Heart left ventricle (tissue), 16 donors: ENCODE measurements at regions not wholly inside any gene's neighbourhood (a gene's known extent, or its start where the extent isn't known, plus 50 kb on each side); places are given as distances from the start of the nearest gene placed in this dataset.

Source experiments
- ATAC-seq, 4 donors: fragments of 200-7000 bp; cut with Tn5 transposase; one replicate each; pipeline ENCODE4 v1.9.1; 2020 to 2022; ENCODE audit warnings: moderate library complexity in 4 of 4, mild to moderate bottlenecking in 3 of 4, moderate number of reproducible peaks in 1 of 4
- DNase-seq, 5 donors: peaks; one replicate each; pipeline ENCODE4 v3.0.0-alpha.2; 2020
- H3K27ac ChIP-seq, 12 donors: fragments of 200-600 bp; sonication (generic) in 4 of 12; one replicate each; pipeline versions ENCODE4 v1.5.0 to v1.8.0; 2016 to 2022; ENCODE audit warnings: mild to moderate bottlenecking in 2 of 12
- H3K27me3 ChIP-seq, 9 donors: fragments of 200-600 bp; sonication (generic) in 2 of 9; one replicate each; pipeline versions ENCODE4 v1.5.1 to v1.8.0; 2016 to 2022; ENCODE audit warnings: mild to moderate bottlenecking in 3 of 9
- H3K36me3 ChIP-seq, 9 donors: fragments of 200-600 bp; sonication (generic) in 2 of 9; one replicate each; pipeline versions ENCODE4 v1.5.0 to v1.8.0; 2018 to 2022; ENCODE audit warnings: mild to moderate bottlenecking in 2 of 9
- H3K4me1 ChIP-seq, 12 donors: fragments of 200-600 bp; sonication (generic) in 4 of 12; one replicate each; pipeline versions ENCODE4 v1.5.0 to v1.8.0; 2016 to 2022; ENCODE audit warnings: mild to moderate bottlenecking in 3 of 12
- H3K4me3 ChIP-seq, 12 donors: fragments of 200-600 bp; sonication (generic) in 4 of 12; one replicate each; pipeline versions ENCODE4 v1.5.0 to v1.8.0; 2017 to 2022; ENCODE audit warnings: mild to moderate bottlenecking in 9 of 12, moderate library complexity in 4 of 12
- H3K9me3 ChIP-seq, 12 donors: fragments of 200-600 bp; sonication (generic) in 4 of 12; one replicate each; pipeline versions ENCODE4 v1.5.0 to v1.8.0; 2016 to 2022; ENCODE audit warnings: mild to moderate bottlenecking in 1 of 12
- CTCF ChIP-seq, 12 donors: fragments of 200-600 bp; sonication (generic) in 4 of 12; IDR thresholded peaks; one replicate each; pipeline versions ENCODE4 v1.5.0 to v1.8.0; 2018 to 2022; ENCODE audit warnings: antibody characterized with exemption in 12 of 12, mild to moderate bottlenecking in 5 of 12
- POLR2A ChIP-seq, 2 donors: fragments of 450-650 bp; IDR thresholded peaks; one replicate each; pipeline ENCODE4 v1.6.1; 2017; ENCODE audit warnings: antibody characterized with exemption in 2 of 2, mild to moderate bottlenecking in 2 of 2, moderate library complexity in 2 of 2
- WGBS, 4 donors: extraction: QIAGEN DNeasy Blood & Tissue Kit in 2 of 4; methylation state at CpG; one replicate each; pipeline versions ENCODE4 v1.1.5 to v1.1.7; 2013 to 2018; 5-methylcytosine and 5-hydroxymethylcytosine counted together
- intact Hi-C, 10 donors: fragments of 100-400 bp; cut with DNase I; formaldehyde crosslinking; loops; one replicate each; pipeline versions ENCODE4 v1.11.1 to v1.14.2; 2022
- donor health status: ischemic (EF 13 %, LVEDD 7.1; RV severe dilation, severe dysfunction).
- donor health status: healthy with polysubstance abuse.
- donor health status: DM: no; HTN: yes; CAD: no.
- donor health status: DM: no; HTN: no; CAD: no.
- donor health status: ischemic (EF 25% LVEDD 6.9; RV normal size, moderate dysfunction).
- donor health status: ischemic (EF 25% LVEDD 5.7; RV mildly dilated, moderate dysfunction).
- donor health status: healthy.
- donor health status: DM: yes; HTN: yes; CAD: no.
- donor health status: ischemic (EF 35%, LVEDD 5.7; RV mildly dilated, moderate dysfunction).
- donor health status: nonischemic (EF 11% LVEDD 7.7; RV severe dilation, severe dysfunction).
- donor health status: DM: yes; HTN: yes; CAD: no.
- donor health status: PGD.
- donor health status: ischemic (EF 29% LVEDD 5.4; RV normal size, mild dysfunction).
- donor health status: nonischemic (EF 23%, LVEDD 6.1; RV moderate dilation, normal function).

GRCh38 chr12:87879141-87879540 is 150.1 kb downstream of the C12orf50 start:
- Histone ChIP-seq H3K36me3 (no peaks in the 10 kb centered on the region), H3K27ac (no peak overlapping the region), H3K4me1 (no peaks in the 10 kb centered on the region), H3K4me3 (no peak overlapping the region), H3K27me3 (no peaks in the 10 kb centered on the region), H3K9me3 (no peaks in the 10 kb centered on the region)
- 50 to 63% (median 59%) methylated on average over 3 of the region's 3 CpGs for WGBS, 4 donors
- DNase-seq (no peak), ATAC-seq (no peak)
- intact Hi-C loops = no loop called here
- no peak for TF ChIP-seq CTCF (IDR thresholded peaks at IDR 0.05)
- TF ChIP-seq POLR2A (IDR thresholded peaks at IDR 0.05) = no peak

DNA sequence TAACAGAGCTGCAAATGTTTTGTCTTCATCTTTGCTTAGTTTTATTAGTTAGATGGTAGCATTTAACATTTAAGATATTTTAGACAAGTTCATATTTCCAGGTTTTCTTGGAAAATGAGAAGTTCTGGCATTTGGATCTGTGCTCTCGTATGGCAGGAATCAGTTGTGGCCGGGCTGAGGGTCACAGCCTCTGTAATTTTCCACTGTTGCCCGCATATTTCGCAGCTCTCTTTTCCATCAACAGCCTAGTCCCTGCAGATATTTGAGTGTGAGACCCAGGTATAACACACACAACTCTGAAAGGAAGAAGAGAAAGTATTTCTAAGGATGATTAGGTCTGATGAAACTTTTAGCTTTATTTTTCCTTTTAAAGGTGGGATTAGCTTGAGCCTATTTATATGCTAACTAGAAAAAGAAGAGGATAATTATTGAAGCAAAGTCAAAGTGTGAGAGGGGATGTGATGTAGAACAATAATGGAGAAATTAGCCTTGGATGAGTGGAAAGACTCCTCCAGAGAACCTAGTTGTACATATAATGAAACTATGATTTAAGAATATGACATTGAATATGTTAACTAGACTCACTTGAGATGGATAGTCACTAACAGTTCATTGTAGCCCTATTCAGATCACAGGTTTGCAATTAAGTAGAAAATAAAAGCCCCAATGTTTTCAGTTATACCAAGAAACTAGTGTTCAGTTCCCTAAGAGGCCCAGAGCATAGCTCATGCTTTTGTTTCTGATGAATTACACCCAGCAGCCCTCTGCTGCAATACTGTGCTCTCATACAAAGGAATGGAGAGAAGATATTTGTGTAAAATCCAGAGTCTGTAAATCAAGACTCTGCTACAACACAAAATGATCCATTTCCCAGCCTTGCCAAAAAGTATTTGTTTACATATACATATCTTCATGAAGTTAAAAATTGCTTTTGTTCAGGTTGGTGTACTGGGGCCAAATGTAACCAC is 158.4 kb downstream of the C12orf50 start:
- no peak for ATAC-seq
- Histone ChIP-seq H3K27ac (no peak overlapping the region), H3K4me1 (no peaks in the 10 kb centered on the region), H3K9me3 (no peaks in the 10 kb centered on the region), H3K4me3 (no peak overlapping the region), H3K36me3 (no peaks in the 10 kb centered on the region), H3K27me3 (no peaks in the 10 kb centered on the region)
- intact Hi-C loops = no loop called here
- no peak for DNase-seq
- TF ChIP-seq POLR2A (IDR thresholded peaks at IDR 0.05) = no peak
- no peak for TF ChIP-seq CTCF (IDR thresholded peaks at IDR 0.05)
- WGBS, 4 donors = 77 to 90% (median 85%) methylated on average over 4 of the region's 4 CpGs

DNA sequence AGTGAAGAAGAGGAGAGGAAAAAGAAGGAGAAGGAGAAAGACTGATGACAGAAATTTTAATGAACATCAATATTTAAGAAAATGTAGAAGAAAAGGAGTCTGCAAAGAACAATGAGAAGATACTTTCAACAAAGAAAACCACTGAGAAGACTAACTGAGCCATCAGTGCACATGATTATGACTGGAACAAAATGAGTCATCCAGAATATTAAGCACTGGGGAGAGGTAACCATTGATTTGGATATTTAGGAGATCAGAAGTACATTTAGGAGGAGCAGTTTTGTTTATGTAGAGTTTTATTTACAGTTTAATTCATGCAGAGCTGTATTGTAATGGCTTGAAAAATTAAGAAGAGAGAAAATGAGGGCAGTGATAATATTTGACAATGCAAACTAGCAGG is 159.1 kb downstream of the C12orf50 start:
- no peak overlapping the region for H3K4me3 ChIP-seq
- no peaks in the 10 kb centered on the region for H3K36me3 ChIP-seq
- no peaks in the 10 kb centered on the region for H3K9me3 ChIP-seq
- TF ChIP-seq POLR2A (IDR thresholded peaks at IDR 0.05) (no peak), CTCF (IDR thresholded peaks at IDR 0.05) (no peak)
- H3K27me3 ChIP-seq = no peaks in the 10 kb centered on the region
- no peak for ATAC-seq
- intact Hi-C loops = no loop called here
- H3K4me1 ChIP-seq = no peaks in the 10 kb centered on the region
- no peak overlapping the region for H3K27ac ChIP-seq
- DNase-seq = no peak

DNA sequence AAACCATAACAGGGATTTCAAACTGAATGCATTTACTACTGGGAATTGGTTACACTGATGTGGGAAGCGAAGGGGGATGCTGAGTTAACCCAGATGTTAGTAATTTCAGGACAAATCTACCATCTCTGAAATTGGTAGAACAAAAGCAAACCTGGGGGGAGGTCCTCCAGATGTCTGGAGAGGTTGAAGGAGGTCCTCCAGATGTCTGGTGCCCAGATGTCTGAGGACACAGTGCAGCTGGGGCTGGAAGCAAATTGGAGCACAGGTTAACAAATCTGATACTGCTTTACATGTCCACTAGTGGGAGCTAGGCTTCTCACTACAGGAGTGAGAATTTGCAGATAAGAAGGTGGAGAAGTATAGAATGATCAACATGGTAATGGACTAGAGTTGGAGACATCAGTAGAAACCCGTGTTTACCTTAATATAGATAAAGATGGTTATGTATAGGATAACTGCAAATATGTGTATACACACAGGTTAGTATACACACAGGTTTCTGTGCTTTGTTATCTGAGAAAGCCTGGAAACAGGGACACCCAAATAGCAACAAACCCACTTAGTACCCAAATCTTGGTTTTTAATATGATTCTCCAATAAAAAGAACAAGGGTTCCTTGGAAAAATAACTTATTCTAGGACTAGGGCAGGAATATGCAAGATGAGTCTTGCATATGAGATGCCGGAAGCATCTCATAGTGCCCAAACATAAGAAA is 162.5 kb downstream of the C12orf50 start:
- WGBS, 4 donors = 82 to 87% (median 83%) methylated on average over 3 of the region's 3 CpGs

More for the DNA sequence above, 162.5 kb downstream of the C12orf50 start:
- H3K9me3 ChIP-seq = no peaks in the 10 kb centered on the region
- H3K36me3 ChIP-seq = no peaks in the 10 kb centered on the region
- no peaks in the 10 kb centered on the region for H3K27me3 ChIP-seq
- TF ChIP-seq CTCF (IDR thresholded peaks at IDR 0.05) (no peak), POLR2A (IDR thresholded peaks at IDR 0.05) (no peak)
- DNase-seq (no peak), ATAC-seq (no peak)
- intact Hi-C loops = loop anchor here in 1 of 10 donors (5.0 kb wide), 1 partner anchor 99 kb away; no protein-coding TSS in a partner anchor
- no peaks in the 10 kb centered on the region for H3K4me1 ChIP-seq
- H3K27ac ChIP-seq = no peak overlapping the region
- no peak overlapping the region for H3K4me3 ChIP-seq
